ENCODE measurements at regions not wholly inside any gene's neighbourhood (a gene's known extent, or its start where the extent isn't known, plus 50 kb on each side); places are given as distances from the start of the nearest gene placed in this dataset.

DNA sequence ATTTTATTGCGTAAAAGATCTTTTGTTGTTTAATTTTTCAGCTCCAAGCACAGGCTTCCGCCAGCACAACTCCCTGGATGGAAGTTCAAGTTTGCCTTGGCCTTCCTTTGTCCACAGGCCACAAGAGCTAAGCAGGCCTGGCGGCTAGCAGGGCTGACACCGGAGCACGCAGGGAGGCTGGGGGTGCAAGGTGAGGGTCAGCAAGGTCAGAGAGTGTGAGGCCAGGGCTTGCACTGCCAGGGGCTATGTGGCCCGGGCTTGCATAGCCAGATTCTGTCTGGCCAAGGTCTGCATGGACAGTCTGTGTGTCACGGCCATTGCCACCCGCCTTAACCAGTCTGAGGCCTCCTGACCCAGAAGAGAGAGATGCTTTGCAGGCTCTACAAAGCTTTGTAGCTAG lies 123.9 kb downstream of the BCOR start:
- no peak for DNase-seq

DNA sequence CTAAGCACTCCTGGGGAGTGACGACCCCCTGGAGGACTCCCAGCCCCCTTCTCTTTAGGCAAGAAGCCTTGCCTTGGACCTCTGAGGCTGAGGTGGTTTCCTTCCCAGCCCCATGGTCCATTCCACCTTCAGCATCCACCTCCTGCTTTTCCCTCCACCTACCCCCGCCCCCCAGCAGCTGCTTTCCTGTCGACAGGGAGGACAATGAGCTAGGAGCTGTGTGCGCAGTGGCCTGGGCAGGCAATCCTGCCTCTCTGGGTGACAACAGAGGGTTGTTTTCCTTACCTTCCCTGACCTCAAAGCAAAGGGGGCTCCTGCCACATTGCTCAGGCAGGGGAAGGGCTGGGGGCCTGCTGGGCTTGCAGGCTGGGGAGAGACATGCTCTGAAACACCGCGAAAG lies 123.5 kb downstream of the BCOR start:
- peak; percentile 20 for DNase-seq

DNA sequence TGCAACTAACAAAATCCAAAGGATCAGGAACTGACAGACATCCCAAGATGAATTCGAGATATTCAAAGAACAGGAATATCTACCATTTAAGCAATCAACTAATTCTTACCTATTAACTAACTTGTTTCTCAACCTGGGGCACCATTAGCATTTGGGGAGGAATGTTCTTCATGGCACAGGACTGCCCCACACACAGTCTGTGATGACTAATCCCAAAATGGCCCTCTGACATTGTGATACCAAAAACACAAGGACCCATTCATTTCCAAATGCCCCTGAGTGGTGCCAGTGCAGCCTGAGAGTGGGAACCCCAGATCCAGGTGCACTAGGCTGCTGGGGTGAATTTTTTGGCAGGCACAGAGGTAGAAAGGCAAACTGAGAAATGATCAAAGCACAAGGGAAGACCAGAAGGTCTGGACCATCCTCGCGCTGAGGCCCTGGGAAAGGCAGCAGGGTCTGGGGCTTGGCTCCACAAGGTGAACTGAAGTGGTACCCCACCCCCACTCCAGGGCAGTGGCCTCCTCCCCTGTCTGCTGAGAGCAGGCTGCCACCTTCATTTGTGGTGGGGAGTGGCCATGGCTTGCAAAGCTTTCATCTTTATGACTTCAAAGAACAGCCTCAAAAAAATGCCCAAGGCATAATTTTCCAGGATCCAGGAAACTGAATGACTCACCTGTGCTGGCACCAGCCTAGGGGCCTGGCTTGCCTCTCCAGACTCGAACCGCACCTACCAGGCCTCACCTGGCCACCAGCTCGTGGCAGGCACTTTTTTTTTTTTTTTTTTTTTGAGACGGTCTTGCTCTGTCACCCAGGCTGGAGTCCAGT lies 122.4 kb downstream of the BCOR start:
- peak; percentile 49 for DNase-seq

DNA sequence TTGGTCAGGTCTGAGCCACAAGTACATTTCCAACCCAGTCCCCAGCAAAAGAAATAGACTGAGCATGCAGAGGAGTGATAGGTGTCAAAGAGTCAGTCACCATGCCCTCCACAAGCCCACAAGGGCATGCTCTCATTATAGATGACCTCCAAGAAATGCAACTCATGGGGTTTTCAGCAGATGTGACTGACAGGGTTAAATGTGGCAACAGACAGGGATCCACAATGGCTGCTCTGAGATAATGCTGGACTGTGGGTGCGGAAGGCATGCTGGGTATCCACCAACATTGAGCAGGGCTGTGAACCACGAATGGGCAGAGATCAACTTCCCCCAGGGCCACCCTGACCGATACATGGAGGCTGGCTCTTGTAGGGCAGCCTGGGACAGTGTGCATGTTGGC lies 115.8 kb downstream of the BCOR start:
- no peak for DNase-seq

DNA sequence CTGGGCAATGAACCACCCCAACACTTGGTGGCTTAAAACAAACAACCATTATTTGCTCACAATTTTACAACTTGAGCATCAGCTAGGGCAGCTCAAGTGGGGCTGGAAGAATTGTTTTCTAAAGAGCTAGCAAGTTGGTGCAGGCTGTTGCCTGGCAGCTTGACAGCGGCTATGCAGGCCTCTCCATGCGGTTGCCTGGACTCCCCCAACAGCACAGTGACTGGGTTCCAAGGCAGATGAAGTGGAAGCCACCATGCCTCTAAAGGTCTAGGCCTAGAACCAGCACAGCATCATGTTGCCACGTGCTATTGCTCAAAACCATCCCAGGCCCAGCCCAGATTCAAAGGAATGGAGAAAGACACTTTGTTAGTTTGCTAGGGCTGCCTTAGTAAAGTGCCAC lies 114.8 kb downstream of the BCOR start:
- DNase-seq, result peak; percentile 83

DNA sequence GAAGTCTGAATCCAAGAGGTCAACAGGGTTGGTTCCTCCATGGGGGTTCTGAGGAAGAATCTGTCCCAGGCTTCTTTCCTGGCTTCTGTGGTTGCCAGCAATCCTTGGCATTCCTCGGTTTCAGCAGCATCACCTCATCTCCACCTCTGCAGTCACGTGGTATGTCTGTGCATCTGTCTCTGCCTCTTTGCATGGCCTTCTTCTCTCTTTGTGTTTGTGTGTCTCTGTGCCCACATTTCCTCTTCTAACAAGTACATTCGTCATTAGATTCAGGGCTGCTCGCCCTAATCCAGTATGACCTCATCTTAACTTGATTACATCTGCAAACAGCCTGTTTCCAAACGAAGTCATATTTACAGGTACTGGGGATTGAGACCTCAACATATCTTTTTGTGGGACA lies 114.0 kb downstream of the BCOR start:
- no peak for DNase-seq

DNA sequence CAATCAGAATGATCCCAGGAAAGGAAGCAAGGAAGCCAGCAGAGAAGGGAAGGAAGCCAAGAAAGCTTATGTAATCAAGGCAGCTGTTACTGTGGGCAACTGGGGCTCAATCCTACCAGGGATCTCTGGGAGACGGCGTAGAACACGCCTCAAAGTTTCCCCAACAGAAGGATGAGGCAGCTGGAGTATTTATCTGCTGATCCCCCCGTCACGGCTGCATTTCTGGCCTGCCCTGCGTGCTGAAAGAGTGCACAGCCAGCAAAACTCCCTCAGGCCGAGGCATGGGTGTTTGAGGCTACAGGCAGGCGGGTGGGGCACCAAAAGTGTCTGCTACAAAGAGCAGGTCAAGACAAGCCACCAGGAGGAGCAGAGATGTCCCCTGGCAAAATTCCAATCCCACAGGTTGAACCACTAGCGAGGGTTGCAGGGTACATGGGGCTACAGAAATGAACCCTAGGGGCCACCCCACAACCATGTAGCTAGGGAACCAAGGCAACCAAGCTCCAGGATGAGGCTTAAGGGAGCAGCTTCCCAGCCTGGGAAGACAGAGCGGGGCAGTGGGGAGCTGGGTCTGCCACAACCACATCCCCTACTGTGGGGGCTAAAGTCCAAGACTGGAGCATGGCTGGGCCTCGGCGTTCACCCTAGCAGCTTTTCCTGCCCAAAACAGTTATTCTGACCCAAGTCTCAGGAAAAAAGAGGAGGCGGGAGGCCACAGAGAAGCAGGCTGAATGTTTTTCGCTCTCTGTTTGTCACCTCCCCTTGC lies 113.4 kb downstream of the BCOR start:
- DNase-seq, result no peak

DNA sequence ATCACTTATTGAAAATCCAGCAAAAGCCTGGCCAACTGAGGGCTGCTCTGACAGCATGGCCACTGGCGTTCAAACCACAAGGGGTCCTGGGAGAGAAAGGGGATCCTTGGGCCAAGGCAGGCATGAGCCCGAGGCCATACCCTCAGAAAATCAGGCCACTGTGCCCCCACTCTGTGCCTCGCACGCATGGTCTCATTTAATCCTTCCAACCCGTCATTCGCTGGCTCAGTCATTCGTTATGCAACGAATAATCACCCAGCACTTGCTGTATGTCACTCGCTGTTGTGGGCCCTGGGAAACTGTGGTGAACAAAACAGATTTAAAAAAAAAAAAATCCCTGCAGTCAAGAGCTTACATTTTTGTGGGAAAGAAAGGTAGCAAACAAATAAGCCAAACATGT lies 112.7 kb downstream of the BCOR start:
- no peak for DNase-seq

DNA sequence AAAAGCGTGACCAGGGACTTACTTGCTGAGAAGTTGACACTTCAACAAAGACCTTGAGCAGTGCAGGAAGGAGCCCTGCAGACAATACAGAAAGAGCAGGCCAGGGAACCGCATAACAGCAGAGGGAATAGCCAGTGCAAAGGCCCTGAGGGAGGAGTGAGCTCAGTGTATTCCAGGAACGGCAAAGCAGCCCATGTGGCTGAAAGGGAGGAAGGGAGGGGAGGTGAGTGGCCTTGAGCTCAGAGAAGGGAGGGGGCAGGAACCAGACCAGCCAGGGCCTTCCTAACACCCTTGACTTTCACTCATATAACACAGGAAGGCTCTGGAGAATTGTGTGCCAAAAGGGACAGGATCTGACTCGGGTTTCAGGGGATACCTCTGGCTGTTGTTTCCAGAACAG lies 112.2 kb downstream of the BCOR start:
- DNase-seq, result no peak

DNA sequence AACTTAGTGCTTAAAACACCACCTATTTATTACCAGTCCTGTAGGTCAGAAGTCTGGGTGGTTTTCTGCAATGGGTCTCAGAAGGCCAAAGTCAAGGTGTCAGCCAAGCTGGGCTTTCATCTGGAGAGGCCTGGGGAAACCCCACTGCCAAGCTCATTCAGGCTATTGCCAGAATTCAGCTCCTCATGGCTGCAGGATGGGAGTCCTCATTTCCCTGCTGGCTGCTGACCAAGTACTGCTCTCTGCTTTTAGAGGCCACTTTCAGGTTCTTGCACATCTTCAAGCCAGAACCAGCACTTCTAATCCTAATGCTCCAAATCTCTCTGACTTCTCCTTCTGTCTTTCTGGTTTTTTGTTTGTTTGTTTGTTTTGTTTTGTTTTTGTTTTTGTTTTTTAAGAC lies 109.3 kb downstream of the BCOR start:
- DNase-seq, result no peak

DNA sequence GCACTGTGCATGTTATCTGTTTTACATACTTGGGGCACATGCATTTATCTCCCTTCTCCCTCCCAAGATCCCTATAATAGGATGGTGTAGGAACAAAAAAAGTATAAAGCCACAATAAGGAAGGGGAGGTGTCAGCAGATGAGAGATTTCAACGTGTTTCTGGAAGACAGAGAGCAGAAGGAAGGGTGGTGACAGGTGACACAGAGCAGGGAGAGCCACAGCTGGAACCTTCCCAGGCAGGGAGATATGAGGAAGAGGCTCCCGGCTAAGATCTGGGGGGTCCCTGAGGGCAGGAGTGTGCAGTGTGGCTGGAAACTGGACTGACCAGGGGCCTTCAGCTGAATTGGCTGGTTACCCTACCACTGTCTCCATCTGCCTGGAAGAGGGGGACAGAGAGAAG lies 107.4 kb downstream of the BCOR start:
- DNase-seq, result no peak

DNA sequence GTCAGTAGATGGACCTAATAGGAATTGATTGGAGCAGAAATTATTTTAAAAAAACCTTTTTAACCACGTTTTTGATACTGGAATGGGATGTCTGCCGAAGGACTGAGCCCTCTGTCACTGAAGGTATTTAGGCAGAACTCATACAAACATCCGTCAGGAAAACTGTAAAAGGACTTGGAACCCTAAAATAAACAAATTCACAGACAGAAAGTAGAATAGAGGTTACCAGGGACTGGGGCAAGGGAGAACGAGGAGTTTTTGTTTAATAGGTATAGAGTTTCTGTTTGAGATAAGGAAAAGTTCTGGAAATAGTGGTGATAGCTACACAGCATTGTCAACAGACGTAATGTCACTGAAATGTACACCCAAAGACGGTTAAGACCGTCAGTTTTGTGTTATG lies 105.5 kb downstream of the BCOR start:
- DNase-seq, result no peak

DNA sequence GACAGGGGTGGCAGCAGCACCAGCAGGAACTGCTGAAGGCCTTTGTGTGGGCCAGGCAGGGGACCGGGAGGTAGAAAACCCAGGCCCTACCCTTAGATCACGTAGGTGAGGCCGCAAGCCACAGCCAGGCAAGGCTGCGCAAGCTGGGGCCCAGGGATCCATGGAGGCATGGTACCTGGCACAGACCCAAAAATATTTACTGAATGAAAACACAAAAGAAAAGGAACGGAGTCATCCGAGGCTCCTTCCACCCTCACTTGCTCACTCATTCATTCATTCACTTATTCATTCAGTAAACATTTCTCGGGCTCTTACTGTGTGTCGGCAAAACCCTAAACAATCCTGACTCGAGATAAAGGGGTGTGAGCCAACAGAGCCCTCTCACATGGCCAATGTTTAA lies 102.3 kb downstream of the BCOR start:
- DNase-seq, result no peak

DNA sequence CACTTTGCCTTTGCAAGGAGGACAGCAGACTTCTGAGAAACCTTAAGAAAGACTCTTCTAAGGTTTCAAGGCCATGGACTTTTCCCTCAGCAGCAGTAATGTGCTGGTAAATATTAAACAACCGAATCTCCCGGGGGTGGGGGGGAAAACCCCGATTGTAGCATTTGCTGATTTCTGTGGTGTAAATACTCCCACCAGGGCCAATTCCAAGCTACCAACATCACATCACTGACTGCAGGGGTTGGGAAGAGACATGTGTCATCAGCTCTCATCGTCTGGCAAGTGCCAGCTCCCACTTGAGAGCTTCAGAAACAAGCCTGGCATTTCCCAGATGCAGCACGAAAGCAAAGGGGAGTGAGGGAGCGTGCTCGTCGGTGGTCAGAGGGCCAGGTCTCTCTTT lies 101.2 kb downstream of the BCOR start:
- no peak for DNase-seq

DNA sequence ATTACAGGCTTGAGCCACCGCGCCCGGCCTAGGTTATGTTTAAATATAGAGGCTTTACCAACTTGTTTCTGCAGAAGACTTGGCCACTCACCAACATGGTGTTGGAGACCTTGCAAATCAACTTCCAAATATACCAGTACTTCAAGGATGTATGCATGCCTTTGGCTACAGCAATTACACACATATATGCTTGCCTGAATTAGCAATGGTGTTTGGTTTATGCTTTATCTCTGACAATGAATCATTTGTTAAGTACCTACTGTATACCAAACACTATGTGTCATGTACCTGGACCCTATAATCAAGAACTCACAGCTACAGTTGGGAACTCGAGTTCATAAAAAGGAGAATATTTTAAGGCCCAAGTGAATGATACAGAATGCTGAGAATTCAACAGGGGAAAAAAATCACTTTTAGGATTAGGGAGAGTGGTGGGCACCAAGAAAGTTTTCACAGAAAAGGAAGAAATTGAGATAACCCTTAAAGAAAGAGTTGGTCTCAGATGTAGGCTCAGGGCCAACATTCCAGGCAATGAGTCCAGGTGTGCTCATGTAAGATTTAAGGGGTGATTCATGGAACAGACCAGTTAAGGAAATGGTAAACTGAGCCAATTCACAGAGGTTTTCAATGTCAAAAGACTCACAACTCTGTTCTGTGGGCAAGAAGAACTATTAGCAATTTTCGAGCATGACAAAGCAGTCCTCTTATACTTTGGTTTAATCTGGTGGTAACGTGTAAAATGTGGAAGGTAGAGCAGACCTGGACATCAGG lies 98.9 kb downstream of the BCOR start:
- no peak for DNase-seq

Measured in NCI-H345 (cell line).